SK-N-SH treated with all-trans-retinoic acid at 6 μM for 48 hours (cell line): ENCODE measurements at regions not wholly inside any gene's neighbourhood (a gene's known extent, or its start where the extent isn't known, plus 50 kb on each side); places are given as distances from the start of the nearest gene placed in this dataset.

Experiments used
- ARNTL ChIP-seq: fragments of 450-650 bp; formaldehyde crosslinking; IDR thresholded peaks from 2 replicates; pipeline ENCODE4 v1.5.0; 2020; ENCODE audit warnings: low read depth, mild to moderate bottlenecking, moderate library complexity, borderline replicate concordance
- BACH2 ChIP-seq: fragments of 250-450 bp; sonication (Bioruptor Pico); IDR thresholded peaks from 2 replicates; pipeline ENCODE4 v1.9.0; 2021; ENCODE audit warnings: mild to moderate bottlenecking, borderline replicate concordance
- PPARA ChIP-seq: fragments of 250-450 bp; sonication (Bioruptor Pico); IDR thresholded peaks from 2 replicates; pipeline ENCODE4 v1.5.0; 2020; ENCODE audit warnings: mild to moderate bottlenecking, borderline replicate concordance
- SNAI2 ChIP-seq: fragments of 250-450 bp; sonication (Bioruptor Pico); IDR thresholded peaks from 2 replicates; pipeline ENCODE4 v1.5.0; 2020; ENCODE audit warnings: mild to moderate bottlenecking, moderate library complexity
- TOX ChIP-seq: fragments of 250-450 bp; sonication (Bioruptor Pico); IDR thresholded peaks from 2 replicates; pipeline ENCODE4 v1.8.0; 2021; ENCODE audit warnings: mild to moderate bottlenecking, moderate library complexity, borderline replicate concordance
- ZFP3 ChIP-seq: fragments of 250-450 bp; sonication (Bioruptor Pico); IDR thresholded peaks from 2 replicates; pipeline ENCODE4 v1.5.0; 2020; ENCODE audit warnings: mild to moderate bottlenecking, moderate library complexity
- ZNF70 ChIP-seq: fragments of 450-650 bp; formaldehyde crosslinking; IDR thresholded peaks from 2 replicates; pipeline ENCODE4 v1.5.0; 2020; ENCODE audit warnings: mild to moderate bottlenecking, moderate library complexity
- TF ChIP-seq, protein P1 (sequence below): fragments of 250-450 bp; sonication (Bioruptor Pico); IDR thresholded peaks from 2 replicates; pipeline ENCODE4 v1.5.1; 2021; ENCODE audit warnings: mild to moderate bottlenecking, moderate library complexity
- TF ChIP-seq, protein P2 (sequence below): fragments of 250-450 bp; sonication (Bioruptor Pico); IDR thresholded peaks from 2 replicates; pipeline ENCODE4 v1.8.0; 2020; ENCODE audit warnings: mild to moderate bottlenecking, moderate library complexity, borderline replicate concordance

DNA sequence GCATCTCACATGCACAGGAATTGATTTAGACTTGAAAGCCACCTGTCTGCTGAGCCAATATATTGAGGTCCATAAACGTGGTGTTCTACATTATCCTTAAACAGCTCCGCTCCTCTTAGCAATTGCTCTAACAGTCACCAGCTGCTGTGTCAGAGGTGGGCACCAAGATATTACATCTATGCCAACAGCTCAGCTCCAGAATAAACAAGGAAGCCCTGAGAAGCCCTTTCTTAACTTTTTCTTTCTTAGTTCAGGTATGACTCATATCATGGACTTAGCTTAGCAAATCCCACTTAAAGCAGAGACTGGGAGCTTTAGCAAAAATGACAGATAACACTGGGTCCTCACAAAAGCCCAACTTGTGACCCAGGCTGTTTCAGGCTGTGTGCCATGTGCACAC lies 436.6 kb downstream of the IRS1 start:
- no peak for TF ChIP-seq BACH2 (CRISPR knock-in tag)
- TF ChIP-seq, protein P1, sequence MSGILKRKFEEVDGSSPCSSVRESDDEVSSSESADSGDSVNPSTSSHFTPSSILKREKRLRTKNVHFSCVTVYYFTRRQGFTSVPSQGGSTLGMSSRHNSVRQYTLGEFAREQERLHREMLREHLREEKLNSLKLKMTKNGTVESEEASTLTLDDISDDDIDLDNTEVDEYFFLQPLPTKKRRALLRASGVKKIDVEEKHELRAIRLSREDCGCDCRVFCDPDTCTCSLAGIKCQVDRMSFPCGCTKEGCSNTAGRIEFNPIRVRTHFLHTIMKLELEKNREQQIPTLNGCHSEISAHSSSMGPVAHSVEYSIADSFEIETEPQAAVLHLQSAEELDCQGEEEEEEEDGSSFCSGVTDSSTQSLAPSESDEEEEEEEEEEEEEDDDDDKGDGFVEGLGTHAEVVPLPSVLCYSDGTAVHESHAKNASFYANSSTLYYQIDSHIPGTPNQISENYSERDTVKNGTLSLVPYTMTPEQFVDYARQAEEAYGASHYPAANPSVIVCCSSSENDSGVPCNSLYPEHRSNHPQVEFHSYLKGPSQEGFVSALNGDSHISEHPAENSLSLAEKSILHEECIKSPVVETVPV (CRISPR knock-in tag): no peak
- TF ChIP-seq TOX: no peak
- TF ChIP-seq ARNTL (CRISPR knock-in tag): no peak
- TF ChIP-seq ZNF70 (CRISPR knock-in tag): no peak
- TF ChIP-seq, protein P2, sequence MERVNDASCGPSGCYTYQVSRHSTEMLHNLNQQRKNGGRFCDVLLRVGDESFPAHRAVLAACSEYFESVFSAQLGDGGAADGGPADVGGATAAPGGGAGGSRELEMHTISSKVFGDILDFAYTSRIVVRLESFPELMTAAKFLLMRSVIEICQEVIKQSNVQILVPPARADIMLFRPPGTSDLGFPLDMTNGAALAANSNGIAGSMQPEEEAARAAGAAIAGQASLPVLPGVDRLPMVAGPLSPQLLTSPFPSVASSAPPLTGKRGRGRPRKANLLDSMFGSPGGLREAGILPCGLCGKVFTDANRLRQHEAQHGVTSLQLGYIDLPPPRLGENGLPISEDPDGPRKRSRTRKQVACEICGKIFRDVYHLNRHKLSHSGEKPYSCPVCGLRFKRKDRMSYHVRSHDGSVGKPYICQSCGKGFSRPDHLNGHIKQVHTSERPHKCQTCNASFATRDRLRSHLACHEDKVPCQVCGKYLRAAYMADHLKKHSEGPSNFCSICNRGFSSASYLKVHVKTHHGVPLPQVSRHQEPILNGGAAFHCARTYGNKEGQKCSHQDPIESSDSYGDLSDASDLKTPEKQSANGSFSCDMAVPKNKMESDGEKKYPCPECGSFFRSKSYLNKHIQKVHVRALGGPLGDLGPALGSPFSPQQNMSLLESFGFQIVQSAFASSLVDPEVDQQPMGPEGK (CRISPR knock-in tag): no peak
- TF ChIP-seq PPARA (CRISPR knock-in tag): no peak
- no peak for TF ChIP-seq ZFP3 (CRISPR knock-in tag)
- TF ChIP-seq SNAI2 (CRISPR knock-in tag): no peak
